ENCODE measurements at regions not wholly inside any gene's neighbourhood (a gene's known extent, or its start where the extent isn't known, plus 50 kb on each side); places are given as distances from the start of the nearest gene placed in this dataset.

DNA sequence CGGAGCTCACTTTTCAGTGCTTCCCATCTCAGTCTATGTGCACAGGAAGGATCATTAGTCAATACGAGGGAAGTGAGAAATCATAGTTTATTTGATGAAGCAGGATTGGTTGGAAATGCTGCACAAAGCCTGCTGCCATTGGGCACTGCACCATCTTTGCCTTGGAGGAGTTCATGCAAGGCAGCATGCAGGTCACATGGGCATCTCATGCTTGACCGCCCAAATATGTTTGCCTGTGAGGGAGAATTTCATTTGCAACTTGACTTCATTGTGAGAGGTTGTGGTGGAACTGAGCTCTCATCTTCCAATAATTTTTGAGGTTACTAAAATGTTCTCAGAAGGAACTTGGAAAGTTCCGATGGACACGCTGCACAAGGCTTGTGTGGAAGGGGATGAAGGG, 83.9 kb upstream of the SYNDIG1 start:
- no peak for TF ChIP-seq GATA3 (IDR thresholded peaks at IDR 0.05; ENCODE audit: low read depth, low read length)
- TF ChIP-seq GATA2 (IDR thresholded peaks at IDR 0.05; ENCODE audit: low read depth, low read length): no peak

DNA sequence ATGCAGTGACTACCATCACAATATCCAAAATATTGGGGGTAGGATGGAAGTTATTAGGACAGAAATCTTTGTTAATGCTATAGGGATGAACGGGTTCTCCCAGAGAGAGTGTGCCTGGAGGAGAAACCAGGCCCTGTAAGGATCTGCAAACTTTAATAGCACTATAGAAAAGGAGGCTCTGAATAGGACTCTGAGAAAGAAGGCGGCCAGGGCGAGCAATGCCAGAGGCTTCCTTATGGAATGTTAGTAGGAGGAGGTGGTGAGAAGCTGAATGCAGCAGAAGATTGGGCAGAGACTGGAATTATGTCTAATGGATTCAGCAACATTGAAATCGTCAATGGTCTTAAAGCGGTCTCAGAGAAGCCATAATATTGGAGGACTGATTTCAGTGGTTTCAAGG, 84.6 kb upstream of the SYNDIG1 start:
- TF ChIP-seq GATA2 (IDR thresholded peaks at IDR 0.05; ENCODE audit: low read depth, low read length) (no peak), GATA3 (IDR thresholded peaks at IDR 0.05; ENCODE audit: low read depth, low read length) (no peak)

DNA sequence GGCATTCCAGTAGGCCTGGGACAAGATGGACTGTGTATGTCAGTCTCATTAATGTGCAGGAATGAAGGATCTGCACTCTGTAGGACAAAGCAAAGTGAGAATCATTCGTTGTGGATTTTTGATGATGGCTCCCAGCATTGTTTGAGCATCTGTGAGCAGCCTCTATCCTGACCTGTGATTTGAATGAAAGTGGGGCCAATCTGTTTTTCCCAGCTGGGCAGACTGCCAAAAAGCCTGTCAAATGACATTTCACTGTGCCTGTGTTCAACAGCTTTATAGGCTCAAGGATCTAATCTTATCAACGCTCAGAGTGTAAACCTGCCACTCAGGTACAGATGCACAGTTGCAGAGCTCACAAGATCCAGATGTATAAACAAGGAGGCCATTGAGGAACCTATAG, 86.7 kb upstream of the SYNDIG1 start:
- TF ChIP-seq GATA2 (IDR thresholded peaks at IDR 0.05; ENCODE audit: low read depth, low read length): peak; percentile 82
- peak; percentile 54 for TF ChIP-seq GATA3 (IDR thresholded peaks at IDR 0.05; ENCODE audit: low read depth, low read length)

DNA sequence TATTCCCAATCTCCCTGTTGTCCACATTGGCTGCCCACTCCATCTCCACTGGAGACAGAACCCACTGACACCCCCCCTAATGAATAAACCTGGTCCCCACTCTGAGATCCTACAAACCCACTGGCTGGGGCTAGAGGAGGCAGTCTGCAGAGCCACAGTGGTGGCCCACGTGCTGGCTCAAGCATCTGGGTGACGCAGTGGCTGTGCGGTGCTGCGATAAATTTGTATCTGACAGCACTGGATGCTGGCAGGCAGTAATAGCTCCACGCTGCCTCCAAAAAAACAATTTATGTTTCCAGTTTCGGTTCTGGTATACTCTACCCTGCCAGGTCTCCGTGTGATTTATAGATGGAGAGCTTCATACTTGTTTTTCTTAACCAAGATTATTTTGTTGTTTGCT, 87.1 kb upstream of the SYNDIG1 start:
- no peak for TF ChIP-seq GATA3 (IDR thresholded peaks at IDR 0.05; ENCODE audit: low read depth, low read length)
- TF ChIP-seq GATA2 (IDR thresholded peaks at IDR 0.05; ENCODE audit: low read depth, low read length): no peak

DNA sequence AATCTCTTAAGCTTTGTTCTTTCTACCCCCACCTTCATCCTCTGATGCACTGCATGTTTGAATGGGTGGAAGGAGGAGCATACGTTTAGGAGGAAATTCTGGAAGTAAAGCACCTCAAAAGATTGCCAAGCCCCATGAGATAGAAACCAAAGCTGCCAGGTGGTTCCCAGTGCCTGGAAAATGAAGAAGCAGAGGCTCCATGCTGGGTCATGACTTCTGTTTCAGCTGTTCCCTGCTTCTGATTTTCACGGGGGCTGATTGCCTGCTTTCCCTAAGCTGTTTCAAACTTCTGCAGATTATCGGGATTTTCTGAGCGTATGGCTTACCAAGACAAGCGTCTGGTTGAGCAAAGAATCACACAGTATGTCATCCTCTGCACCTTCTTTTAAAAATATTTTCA, 87.5 kb upstream of the SYNDIG1 start:
- TF ChIP-seq GATA2 (IDR thresholded peaks at IDR 0.05; ENCODE audit: low read depth, low read length) (no peak), GATA3 (IDR thresholded peaks at IDR 0.05; ENCODE audit: low read depth, low read length) (no peak)

DNA sequence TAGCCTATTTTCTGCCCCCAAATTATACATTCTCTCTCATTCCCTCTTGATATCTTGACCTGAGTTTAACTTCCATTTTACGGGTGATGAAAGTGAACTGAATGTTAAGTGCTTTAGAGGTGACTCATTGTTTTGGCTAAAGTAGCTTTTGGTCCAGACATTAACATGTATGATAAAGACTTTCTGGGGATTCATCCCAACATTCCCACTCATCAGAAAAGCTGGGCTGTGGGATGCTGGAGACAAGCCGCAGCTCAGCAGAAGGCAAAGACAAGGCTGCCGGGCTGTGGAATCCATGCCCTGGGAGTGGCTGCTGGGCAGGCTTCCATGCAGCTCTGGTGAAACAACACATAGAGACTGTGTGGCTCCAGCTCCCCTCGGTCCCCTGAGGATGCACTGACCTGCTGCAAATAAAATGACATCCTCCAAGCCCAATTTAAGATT, 89.9 kb upstream of the SYNDIG1 start:
- TF ChIP-seq GATA2 (IDR thresholded peaks at IDR 0.05; ENCODE audit: low read depth, low read length) (no peak), GATA3 (IDR thresholded peaks at IDR 0.05; ENCODE audit: low read depth, low read length) (no peak)

DNA sequence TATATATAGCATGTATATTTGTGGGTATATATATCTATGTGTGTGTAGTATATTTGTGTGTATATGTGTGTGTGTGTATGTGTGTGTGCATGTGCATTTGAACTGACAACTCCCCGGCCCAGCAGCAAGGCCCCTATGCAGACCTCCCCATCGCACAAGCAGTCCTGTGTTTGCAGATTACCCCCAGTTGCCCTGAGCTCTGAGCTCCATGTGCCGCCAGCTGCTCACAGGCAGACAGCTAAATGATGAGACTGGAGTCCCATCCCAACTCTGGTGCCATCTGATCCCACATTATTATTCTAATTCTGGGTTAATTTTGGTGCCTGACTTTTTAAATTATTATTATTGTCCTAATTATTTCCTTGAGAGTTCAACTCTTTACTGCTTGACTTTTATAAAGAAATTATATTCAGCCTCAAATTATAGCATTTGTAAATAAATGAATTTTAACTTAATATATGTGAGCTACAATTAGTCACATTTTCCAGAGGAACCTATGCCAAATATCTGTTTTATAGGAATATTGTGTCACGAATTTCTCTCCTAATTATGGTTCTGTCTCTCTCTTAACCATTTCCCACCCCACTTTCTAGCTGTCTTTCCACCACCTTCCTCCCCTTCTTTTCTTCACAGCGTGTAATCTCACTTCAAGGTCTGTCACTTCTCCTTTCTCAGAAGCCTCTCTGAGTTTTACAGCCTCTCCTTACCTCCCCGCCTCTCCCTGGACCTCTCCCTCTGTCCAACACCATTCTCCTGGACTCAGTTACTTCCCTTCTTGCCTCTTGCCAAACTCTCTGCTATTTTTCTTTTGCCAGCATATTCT, 90.6 kb upstream of the SYNDIG1 start:
- TF ChIP-seq GATA2 (IDR thresholded peaks at IDR 0.05; ENCODE audit: low read depth, low read length): no peak
- TF ChIP-seq GATA3 (IDR thresholded peaks at IDR 0.05; ENCODE audit: low read depth, low read length): no peak

DNA sequence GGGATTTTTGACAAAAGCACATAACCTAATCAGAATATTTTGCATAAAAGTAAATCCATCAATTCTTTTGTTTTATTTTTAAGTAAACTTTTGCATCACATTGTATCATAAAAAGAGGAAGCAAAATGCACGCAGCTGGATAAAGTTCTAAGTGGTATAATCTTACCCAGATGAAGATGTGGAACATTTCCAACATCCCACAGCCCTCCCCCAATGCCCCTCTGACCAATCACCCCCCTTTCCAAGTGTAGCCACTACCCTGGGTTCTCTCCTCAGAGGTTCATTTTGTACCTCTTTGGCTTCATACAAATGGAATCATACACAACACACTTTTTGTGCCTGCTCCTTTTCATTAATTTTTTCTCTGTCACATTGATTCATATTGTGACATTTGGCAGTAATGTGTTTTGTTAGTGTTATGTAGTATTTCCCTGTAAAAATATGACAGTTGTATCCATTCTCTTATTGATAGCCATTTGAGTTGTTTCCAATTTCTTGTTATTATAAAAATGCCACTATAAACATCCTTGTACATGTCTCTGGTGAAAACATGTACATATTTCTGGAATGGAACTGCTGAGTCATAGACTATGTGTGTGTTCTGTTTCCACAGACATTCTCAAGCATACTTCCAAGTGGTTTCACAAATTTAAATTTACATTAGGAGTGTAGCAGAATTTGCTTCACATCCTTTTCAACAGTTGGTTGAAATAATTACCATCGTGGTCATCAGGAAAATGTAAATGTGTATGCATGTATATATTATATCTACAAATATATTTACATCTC, 92.9 kb upstream of the SYNDIG1 start:
- TF ChIP-seq GATA3 (IDR thresholded peaks at IDR 0.05; ENCODE audit: low read depth, low read length): no peak
- no peak for TF ChIP-seq GATA2 (IDR thresholded peaks at IDR 0.05; ENCODE audit: low read depth, low read length)

DNA sequence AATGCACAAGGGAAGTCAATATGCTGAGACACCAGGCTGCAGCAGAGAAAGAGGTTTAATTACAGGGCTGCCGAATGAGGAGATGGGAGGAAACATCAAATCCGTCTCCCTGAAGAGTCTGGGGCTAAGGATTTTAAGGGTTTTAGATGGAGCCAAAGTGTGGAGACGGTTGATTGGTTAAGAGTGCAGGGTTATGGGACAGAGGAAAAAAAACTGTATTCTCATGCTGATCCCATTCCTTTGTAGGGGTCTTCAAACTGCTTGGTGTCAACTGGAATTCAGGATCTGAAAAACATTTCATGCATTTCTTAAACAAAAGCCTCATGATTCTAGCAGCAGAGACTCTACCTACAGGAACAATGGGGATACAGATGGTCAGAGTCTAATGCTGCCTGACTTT, 96.1 kb upstream of the SYNDIG1 start:
- TF ChIP-seq GATA3 (IDR thresholded peaks at IDR 0.05; ENCODE audit: low read depth, low read length) (no peak), GATA2 (IDR thresholded peaks at IDR 0.05; ENCODE audit: low read depth, low read length) (no peak)

DNA sequence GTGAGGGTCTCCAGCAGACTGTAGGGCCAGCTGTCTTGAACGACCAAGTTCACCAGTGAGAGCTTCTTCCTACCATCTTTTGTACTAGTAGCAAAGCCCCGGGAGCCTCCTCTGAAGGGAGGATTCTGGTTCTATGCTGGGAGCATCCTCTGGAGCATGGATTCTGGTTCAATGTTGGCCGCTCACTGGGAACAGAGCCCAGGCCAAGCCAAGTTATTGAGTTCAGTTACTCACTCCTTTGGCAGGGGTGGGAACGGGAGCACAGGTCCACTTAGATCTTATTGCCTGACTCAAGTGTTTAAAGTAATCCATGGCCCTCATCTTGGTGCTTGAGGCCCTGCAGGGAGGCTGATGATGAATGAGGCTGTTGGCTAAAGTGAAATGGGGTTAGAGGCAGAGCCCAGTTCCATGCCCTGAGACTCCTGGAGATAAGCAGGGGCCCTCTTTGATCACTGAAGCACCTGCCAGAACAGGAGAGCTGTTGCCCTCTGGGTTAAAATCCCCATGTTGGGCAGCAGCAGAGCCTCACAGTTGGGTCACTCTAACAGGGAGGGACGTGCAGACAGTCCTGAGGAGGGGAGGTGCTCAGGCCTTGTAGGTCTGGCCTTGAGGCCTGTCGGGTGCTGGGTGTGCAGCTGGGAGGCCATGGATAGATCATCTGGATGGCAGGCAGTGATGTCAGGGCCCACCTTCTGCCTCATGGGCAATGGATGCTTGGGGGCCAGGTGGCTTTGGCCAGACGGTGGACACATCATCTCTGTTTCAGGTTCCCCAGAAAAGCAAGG, 98.3 kb upstream of the SYNDIG1 start:
- no peak for TF ChIP-seq GATA3 (IDR thresholded peaks at IDR 0.05; ENCODE audit: low read depth, low read length)
- TF ChIP-seq GATA2 (IDR thresholded peaks at IDR 0.05; ENCODE audit: low read depth, low read length): no peak

DNA sequence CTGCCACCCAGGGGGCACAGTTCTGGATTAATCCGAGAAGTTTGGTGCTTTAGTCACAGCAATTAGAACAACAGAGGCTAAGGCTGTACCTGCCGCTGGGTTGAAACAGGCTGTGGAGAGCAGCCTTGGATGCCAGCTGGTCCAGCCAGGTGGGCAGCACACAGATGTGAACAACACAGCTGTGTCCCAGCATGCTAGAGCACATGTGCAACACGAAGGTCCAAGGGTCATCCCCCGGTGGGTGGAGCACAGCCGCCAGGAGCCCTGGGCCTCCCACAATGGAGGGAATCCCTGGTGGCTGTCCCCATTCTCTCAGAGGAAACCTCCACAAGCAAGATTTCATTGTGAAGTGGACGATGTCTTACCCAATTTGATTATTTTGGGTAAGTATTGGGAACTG, 99.2 kb upstream of the SYNDIG1 start:
- TF ChIP-seq GATA2 (IDR thresholded peaks at IDR 0.05; ENCODE audit: low read depth, low read length) (no peak), GATA3 (IDR thresholded peaks at IDR 0.05; ENCODE audit: low read depth, low read length) (no peak)

DNA sequence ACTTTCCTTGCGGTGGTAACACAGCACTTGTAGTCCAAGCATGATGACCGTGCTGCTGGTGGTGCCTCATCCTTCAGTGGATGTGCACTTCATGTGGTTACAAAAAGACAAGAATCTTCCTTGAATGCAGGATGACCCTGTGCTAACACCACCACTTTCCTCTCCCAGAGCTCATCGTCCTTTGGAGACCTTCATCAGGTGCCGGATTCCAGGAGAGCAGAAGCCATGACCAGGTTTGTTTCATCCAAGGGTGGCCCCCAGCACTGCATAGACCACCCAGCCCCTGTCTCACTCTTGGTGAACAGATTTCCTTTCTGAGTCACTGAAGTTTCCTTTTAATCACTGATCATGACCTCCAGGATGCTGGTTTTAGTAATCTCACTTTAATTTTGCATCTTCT, 101.2 kb upstream of the SYNDIG1 start:
- TF ChIP-seq GATA2 (IDR thresholded peaks at IDR 0.05; ENCODE audit: low read depth, low read length) (no peak), GATA3 (IDR thresholded peaks at IDR 0.05; ENCODE audit: low read depth, low read length) (no peak)

DNA sequence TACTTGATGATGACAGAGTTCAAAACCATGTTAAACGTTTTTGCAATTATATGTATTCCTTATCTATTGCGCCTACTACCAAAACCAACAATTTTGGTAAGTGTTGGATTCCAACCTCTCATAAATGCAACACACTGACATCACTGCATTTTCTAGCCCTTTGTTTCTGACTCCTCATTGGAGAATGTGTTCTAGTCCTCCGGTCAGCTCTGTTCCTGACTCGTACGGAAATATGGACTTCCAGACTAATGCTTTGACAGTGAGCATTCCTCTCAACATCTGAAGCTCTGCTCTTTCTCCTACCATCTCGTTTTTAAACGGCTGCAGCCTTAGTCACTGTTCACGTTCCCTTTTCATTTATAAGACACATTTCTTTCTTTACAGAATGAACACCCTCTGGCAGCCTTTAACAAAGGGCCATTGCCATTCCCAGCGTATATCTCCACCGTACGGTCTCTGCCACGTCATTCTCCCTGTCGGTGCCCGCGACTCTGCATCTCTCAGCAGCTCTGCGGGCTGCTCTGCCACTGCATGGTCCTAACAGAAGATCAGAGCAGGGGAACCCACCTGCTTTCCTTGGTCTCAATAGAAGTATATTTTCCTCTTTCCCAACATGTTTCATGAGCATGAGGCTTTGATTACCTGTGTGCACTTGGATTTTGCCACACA, 103.0 kb upstream of the SYNDIG1 start:
- no peak for TF ChIP-seq GATA2 (IDR thresholded peaks at IDR 0.05; ENCODE audit: low read depth, low read length)
- no peak for TF ChIP-seq GATA3 (IDR thresholded peaks at IDR 0.05; ENCODE audit: low read depth, low read length)

DNA sequence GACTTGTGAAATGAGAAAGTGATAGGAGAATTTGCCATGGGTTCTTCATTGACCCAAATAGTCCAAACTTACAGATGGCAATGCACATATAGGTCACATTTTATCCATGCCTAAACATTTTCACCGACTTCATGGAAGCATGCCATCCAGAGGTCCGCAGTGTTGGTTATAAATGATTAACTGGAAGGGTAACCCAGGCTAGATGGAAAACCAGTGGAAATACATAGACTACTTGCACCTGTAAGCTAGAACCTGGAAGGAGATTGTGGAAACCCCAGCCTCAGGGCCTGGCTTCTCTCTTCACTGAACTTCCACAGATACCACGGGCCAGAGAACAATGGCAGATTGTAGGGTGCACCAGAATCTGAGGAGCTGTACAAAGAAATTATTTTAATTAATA, 103.8 kb upstream of the SYNDIG1 start:
- TF ChIP-seq GATA3 (IDR thresholded peaks at IDR 0.05; ENCODE audit: low read depth, low read length) (no peak), GATA2 (IDR thresholded peaks at IDR 0.05; ENCODE audit: low read depth, low read length) (no peak)

All from SH-SY5Y (cell line).